ENCODE measurements at regions not wholly inside any gene's neighbourhood (a gene's known extent, or its start where the extent isn't known, plus 50 kb on each side); places are given as distances from the start of the nearest gene placed in this dataset.

DNA sequence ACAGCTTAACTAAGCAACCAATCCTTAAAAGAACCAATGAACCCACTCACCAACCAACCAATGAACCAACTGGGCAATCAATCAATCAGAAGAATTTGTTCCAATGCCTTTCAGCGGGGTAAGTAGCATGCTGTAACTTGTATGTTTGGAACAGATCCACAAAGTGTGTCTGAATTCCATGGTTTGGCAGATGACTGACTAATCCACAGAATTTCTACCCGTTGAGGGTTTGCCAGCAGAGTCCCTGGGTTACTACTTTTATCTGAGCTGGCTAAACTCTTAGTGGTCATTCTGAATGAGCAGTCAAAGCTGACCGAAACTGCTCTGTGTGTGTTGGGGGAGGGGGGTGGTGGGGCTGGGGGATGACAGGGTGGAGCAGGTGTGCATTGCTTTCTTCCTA lies 125.0 kb upstream of the JAG1 start:
- TF ChIP-seq, protein P1, sequence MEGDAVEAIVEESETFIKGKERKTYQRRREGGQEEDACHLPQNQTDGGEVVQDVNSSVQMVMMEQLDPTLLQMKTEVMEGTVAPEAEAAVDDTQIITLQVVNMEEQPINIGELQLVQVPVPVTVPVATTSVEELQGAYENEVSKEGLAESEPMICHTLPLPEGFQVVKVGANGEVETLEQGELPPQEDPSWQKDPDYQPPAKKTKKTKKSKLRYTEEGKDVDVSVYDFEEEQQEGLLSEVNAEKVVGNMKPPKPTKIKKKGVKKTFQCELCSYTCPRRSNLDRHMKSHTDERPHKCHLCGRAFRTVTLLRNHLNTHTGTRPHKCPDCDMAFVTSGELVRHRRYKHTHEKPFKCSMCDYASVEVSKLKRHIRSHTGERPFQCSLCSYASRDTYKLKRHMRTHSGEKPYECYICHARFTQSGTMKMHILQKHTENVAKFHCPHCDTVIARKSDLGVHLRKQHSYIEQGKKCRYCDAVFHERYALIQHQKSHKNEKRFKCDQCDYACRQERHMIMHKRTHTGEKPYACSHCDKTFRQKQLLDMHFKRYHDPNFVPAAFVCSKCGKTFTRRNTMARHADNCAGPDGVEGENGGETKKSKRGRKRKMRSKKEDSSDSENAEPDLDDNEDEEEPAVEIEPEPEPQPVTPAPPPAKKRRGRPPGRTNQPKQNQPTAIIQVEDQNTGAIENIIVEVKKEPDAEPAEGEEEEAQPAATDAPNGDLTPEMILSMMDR (conservative IDR thresholded peaks at IDR 0.05) = no peak
- TF ChIP-seq EZH2 (IDR thresholded peaks at IDR 0.05; ENCODE audit: low read depth) = no peak
